Gastrocnemius medialis (tissue), 4 donors: ENCODE measurements at regions not wholly inside any gene's neighbourhood (a gene's known extent, or its start where the extent isn't known, plus 50 kb on each side); places are given as distances from the start of the nearest gene placed in this dataset.

Experiments used
- ATAC-seq, 2 donors: fragments of 150-250 bp; one replicate each; pipeline ENCODE4 v1.9.1; 2016
- DNase-seq, 2 donors: peaks; one replicate each; pipeline ENCODE4 v3.0.0-alpha.2; 2019
- H3K27ac ChIP-seq, 4 donors: fragments of 200-600 bp; sonication (generic); 1 replicate in 1 of 4; 2 replicates in 3 of 4; pipeline ENCODE4 v1.5.1; 2016 to 2018; ENCODE audit warnings: mild to moderate bottlenecking in 2 of 4, moderate library complexity in 1 of 4
- H3K27me3 ChIP-seq, 3 donors: fragments of 200-600 bp; sonication (generic) in 2 of 3; 1 replicate in 1 of 3; 2 replicates in 2 of 3; pipeline versions ENCODE4 v1.5.1 to v1.6.0; 2016 to 2019; ENCODE audit warnings: mild to moderate bottlenecking in 1 of 3, moderate library complexity in 1 of 3
- H3K36me3 ChIP-seq, 2 donors: fragments of 200-600 bp; sonication (generic) in 1 of 2; one replicate each; pipeline ENCODE4 v1.5.1; 2017 to 2018
- H3K4me1 ChIP-seq, 2 donors: fragments of 200-600 bp; sonication (generic) in 1 of 2; one replicate each; pipeline ENCODE4 v1.5.1; 2016 to 2017; ENCODE audit warnings: mild to moderate bottlenecking in 2 of 2
- H3K4me3 ChIP-seq, 4 donors: fragments of 200-600 bp; sonication (generic) in 3 of 4; 1 replicate in 1 of 4; 2 replicates in 3 of 4; pipeline ENCODE4 v1.5.1; 2016 to 2019; ENCODE audit warnings: mild to moderate bottlenecking in 2 of 4
- H3K9me3 ChIP-seq, 3 donors: fragments of 200-600 bp; sonication (generic) in 2 of 3; 1 replicate in 1 of 3; 2 replicates in 2 of 3; pipeline ENCODE4 v1.5.1; 2016 to 2019
- POLR2A ChIP-seq, 2 donors: fragments of 450-650 bp; IDR thresholded peaks; one replicate each; pipeline ENCODE4 v1.6.1; 2017; ENCODE audit warnings: antibody characterized with exemption in 2 of 2, mild to moderate bottlenecking in 2 of 2, moderate library complexity in 2 of 2
- in situ Hi-C, 4 donors: fragments of 200-750 bp; cut with MboI; loops; one replicate each; pipeline versions ENCODE4 v1.15.0 to v1.8.0; 2017; ENCODE audit warnings: low sequenced_read_pairs in 4 of 4
- intact Hi-C: fragments of 100-400 bp; cut with DNase I; formaldehyde crosslinking; loops from one replicate; pipeline ENCODE4 v1.15.1; 2023; ENCODE audit warnings: low total_unique reads
- TF ChIP-seq, protein P1 (sequence below), 5 experiments: fragments of 450-650 bp in 3 of 5; fragments of 200-600 bp in 2 of 5; sonication (generic) in 2 of 5; IDR thresholded peaks in 4 of 5; conservative IDR thresholded peaks in 1 of 5; 1 replicate in 4 of 5; 2 replicates in 1 of 5; pipeline ENCODE4 v1.5.1; 2016 to 2019; ENCODE audit warnings: antibody characterized with exemption in 5 of 5, mild to moderate bottlenecking in 3 of 5, moderate library complexity in 3 of 5

- no peak for TF ChIP-seq POLR2A (IDR thresholded peaks at IDR 0.05)
- TF ChIP-seq, protein P1, sequence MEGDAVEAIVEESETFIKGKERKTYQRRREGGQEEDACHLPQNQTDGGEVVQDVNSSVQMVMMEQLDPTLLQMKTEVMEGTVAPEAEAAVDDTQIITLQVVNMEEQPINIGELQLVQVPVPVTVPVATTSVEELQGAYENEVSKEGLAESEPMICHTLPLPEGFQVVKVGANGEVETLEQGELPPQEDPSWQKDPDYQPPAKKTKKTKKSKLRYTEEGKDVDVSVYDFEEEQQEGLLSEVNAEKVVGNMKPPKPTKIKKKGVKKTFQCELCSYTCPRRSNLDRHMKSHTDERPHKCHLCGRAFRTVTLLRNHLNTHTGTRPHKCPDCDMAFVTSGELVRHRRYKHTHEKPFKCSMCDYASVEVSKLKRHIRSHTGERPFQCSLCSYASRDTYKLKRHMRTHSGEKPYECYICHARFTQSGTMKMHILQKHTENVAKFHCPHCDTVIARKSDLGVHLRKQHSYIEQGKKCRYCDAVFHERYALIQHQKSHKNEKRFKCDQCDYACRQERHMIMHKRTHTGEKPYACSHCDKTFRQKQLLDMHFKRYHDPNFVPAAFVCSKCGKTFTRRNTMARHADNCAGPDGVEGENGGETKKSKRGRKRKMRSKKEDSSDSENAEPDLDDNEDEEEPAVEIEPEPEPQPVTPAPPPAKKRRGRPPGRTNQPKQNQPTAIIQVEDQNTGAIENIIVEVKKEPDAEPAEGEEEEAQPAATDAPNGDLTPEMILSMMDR (IDR thresholded peaks at IDR 0.05 in 4 of 5, conservative IDR thresholded peaks at IDR 0.05 in 1 of 5): no peak
- H3K4me3 ChIP-seq: no peak overlapping the region
- no peak for DNase-seq
- intact Hi-C loops: no loop called here
- no peaks in the 10 kb centered on the region for H3K4me1 ChIP-seq
- in situ Hi-C loops: no loop called here
- no peak overlapping the region for H3K27ac ChIP-seq
- H3K27me3 ChIP-seq: no peaks in the 10 kb centered on the region
- H3K9me3 ChIP-seq: no peaks in the 10 kb centered on the region
- no peaks in the 10 kb centered on the region for H3K36me3 ChIP-seq
- no peak for ATAC-seq
Measured at GRCh38 chr21:23780326-23780725, 1827.0 kb downstream of the MRPL39 start.

DNA sequence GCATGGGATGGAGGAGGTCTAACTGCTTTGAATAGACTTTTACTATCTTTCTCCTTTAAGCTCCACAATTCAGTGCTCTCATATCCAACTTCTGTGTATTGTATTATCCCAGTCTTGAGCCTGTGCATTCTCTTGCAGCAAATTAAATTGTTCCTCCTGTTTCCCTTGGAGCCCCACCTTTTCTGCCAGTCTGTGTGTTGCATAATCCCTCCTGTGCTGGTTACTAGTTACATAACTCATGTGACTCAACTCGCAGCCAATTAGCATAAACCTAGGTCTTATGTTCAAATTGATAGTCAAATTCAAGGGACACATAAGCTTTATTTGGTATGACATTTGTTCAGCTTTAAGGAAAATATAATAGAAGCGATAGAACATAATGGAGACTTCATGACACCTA is 1863.5 kb downstream of the MRPL39 start:
- H3K9me3 ChIP-seq: no peaks in the 10 kb centered on the region
- intact Hi-C loops (no loop called here), in situ Hi-C loops (no loop called here)
- no peaks in the 10 kb centered on the region for H3K27me3 ChIP-seq
- H3K4me1 ChIP-seq: no peaks in the 10 kb centered on the region
- H3K4me3 ChIP-seq: no peak overlapping the region
- no peak for ATAC-seq
- no peak for DNase-seq
- H3K27ac ChIP-seq: no peak overlapping the region
- H3K36me3 ChIP-seq: no peaks in the 10 kb centered on the region
- no peak for TF ChIP-seq POLR2A (IDR thresholded peaks at IDR 0.05)
- TF ChIP-seq, protein P1 (IDR thresholded peaks at IDR 0.05 in 4 of 5, conservative IDR thresholded peaks at IDR 0.05 in 1 of 5): no peak

DNA sequence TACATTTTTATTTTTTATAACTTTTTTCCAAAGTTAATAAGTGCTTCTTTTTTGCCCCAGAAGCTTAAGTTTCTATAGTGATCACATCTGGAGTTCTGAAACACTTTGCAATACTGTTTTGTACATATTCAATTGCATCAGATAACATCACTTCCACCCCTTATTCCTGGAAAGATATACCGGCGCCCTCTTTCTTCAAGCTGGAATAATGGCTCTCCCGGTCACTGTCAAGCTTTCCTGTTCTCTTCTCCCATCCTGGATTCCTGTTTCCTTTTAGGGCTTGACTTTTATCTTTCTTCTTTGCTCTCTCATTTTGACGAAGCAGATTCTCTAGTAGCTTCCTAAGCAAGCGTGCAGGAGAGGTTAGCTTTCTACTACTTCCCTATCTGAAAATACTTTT is 1866.8 kb downstream of the MRPL39 start:
- Histone ChIP-seq H3K36me3 (no peaks in the 10 kb centered on the region), H3K9me3 (no peaks in the 10 kb centered on the region), H3K4me3 (no peak overlapping the region), H3K4me1 (no peaks in the 10 kb centered on the region), H3K27me3 (no peaks in the 10 kb centered on the region), H3K27ac (no peak overlapping the region)
- ATAC-seq: no peak
- in situ Hi-C loops (no loop called here), intact Hi-C loops (no loop called here)
- no peak for DNase-seq
- TF ChIP-seq, protein P1 (IDR thresholded peaks at IDR 0.05 in 4 of 5, conservative IDR thresholded peaks at IDR 0.05 in 1 of 5): no peak
- no peak for TF ChIP-seq POLR2A (IDR thresholded peaks at IDR 0.05)

DNA sequence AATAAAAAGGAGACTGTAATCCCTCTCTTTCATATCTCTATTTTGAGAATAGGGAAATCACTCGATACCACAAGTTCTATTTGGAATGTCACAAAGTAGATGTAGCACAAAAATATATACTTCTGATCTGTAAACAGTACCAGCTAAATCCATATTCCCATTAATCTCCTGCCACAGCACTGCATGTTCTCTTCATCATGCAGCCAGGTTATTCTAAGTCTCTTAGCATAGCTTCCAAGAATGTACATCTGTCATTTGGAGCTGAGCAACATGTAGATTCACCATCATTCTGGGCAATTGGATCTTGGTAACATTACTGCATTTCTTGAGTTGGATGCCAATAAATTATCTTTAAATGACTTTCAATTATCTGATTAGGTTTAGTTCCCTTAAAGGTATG is 1874.5 kb downstream of the MRPL39 start:
- no peaks in the 10 kb centered on the region for H3K4me1 ChIP-seq
- H3K27ac ChIP-seq: no peak overlapping the region
- DNase-seq (no peak), ATAC-seq (no peak)
- no peaks in the 10 kb centered on the region for H3K9me3 ChIP-seq
- H3K27me3 ChIP-seq: no peaks in the 10 kb centered on the region
- no peaks in the 10 kb centered on the region for H3K36me3 ChIP-seq
- intact Hi-C loops: no loop called here
- in situ Hi-C loops: no loop called here
- no peak overlapping the region for H3K4me3 ChIP-seq
- TF ChIP-seq POLR2A (IDR thresholded peaks at IDR 0.05): no peak
- TF ChIP-seq, protein P1 (IDR thresholded peaks at IDR 0.05 in 4 of 5, conservative IDR thresholded peaks at IDR 0.05 in 1 of 5): no peak

GRCh38 chr21:23729331-23729730 is 1878.0 kb downstream of the MRPL39 start:
- TF ChIP-seq, protein P1 (IDR thresholded peaks at IDR 0.05 in 4 of 5, conservative IDR thresholded peaks at IDR 0.05 in 1 of 5): no peak
- no peak for TF ChIP-seq POLR2A (IDR thresholded peaks at IDR 0.05)
- Histone ChIP-seq H3K27me3 (no peaks in the 10 kb centered on the region), H3K36me3 (no peaks in the 10 kb centered on the region), H3K9me3 (no peaks in the 10 kb centered on the region), H3K4me1 (no peaks in the 10 kb centered on the region), H3K4me3 (no peak overlapping the region), H3K27ac (no peak overlapping the region)
- DNase-seq (no peak), ATAC-seq (no peak)
- in situ Hi-C loops (no loop called here), intact Hi-C loops (no loop called here)
